Stimulated activated CD4-positive, alpha-beta T cell treated with anti-CD3 and anti-CD28 coated beads, Interleukin-2, amount 100 ng/mL, for 24 hours (primary cell): ENCODE measurements at regions not wholly inside any gene's neighbourhood (a gene's known extent, or its start where the extent isn't known, plus 50 kb on each side); places are given as distances from the start of the nearest gene placed in this dataset.

Experiments
- DNase-seq, 2 donors: peaks; one replicate each; pipeline ENCODE4 v3.0.0-alpha.2; 2020

DNA sequence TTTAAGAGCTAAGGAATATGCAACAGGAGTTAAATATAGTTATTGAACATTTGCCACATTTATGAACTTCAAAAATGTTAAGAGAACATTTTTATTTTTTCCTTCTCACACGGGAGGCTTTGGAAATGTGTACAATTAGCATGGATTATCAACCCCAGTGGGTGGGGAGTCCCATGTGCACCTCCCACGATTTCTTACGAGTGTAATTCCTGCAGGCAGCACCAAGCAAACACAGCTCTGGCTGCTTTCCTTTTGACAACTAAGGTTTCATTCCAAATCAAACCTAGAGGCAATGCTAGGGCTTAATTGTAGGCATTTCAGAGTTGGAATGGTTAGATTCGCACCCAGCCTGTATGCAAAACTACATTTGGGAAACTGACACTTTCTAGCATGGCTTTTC, 460.9 kb downstream of the METTL15 start:
- no peak for DNase-seq

DNA sequence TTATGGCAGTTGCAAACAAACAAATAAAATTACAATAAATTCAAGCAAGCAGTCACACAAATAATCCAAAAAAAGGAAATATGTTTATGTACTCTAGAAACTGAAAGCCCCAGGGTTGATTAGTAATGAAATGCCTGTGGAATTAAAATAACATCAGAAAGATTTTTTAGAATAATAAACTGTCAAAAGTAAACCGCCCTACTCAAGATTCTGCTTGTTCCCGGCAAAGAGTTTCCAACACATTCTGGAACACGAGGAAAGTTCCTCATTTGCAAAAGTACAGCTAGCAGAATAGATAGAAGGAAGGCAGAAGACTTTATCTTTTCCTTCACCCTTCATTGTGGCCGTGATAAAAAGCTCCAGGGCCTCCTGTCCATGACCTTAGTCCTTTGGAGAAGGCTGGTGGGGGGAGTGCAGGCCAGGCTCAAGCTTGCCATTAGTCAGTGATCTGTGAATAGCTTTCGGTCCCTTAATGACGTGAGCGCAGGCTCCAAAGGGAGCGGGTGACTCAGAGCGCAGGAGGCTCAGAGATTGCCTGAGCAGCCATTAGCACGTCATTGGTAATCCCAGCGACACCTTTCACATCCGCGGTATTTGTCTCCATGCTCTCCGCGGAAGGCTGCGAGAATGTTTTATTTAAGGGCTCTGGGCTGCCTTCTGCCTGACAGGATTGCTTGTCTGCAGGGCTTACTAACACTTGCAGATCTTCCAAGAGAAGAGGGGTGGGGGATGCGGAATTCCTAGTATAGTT, 458.3 kb downstream of the METTL15 start:
- DNase-seq = no peak

DNA sequence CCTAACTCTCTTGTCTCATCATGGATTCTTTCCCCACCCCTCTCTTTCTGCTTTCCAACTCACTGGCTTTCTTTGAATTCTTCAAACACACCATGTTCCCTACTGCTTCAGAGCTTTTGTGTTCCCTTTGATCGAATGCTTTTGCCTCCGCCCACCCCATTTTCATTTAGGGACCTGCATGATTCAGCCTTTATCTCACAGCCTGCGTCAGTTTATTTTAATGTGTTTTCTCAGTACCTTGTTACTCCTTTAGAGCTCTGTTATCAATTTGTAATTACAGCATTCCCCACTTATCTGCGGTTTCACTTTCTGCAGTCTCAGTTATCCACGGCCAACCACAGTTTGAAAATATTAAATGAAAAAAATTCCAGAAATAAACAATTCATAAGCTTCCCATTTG, 451.3 kb downstream of the METTL15 start:
- DNase-seq = no peak

DNA sequence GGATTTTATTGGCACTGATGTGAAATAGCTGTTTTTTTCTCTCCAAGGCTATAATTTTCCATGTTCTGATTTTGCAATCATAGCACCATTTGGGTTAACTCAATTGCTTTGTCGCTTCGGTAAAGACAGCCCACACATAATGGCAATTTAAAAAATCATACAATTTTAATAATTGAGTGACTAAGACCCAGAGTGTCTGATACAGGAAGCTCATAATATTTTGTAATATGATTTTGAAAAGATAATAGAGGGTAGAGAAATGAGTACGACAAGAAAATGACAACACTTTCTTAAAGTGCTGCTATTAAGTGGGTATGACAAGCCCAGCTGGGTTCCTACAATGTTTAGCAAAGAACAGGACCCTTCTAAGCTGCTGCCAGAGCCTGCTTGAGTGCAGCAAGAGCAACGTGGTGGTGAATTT, 439.1 kb downstream of the METTL15 start:
- DNase-seq = no peak

DNA sequence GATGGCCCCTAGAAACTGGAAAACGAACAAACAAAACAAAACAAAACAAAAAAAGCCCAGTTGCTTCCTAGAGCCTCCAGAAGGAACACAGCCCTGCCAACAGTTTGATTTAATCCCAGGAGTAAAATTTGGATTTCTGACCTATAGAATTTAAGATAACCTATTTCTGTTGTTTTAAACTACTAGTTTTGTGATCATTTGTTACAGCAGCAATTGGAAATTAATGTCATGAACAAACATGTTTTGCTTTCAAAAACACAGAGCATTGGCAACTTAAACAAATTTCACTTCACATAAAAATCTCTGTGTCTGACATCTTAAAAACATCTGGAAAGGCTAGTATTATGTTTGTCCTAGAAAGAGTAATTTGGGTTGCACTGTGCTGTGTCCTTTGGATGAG, 437.3 kb downstream of the METTL15 start:
- no peak for DNase-seq

DNA sequence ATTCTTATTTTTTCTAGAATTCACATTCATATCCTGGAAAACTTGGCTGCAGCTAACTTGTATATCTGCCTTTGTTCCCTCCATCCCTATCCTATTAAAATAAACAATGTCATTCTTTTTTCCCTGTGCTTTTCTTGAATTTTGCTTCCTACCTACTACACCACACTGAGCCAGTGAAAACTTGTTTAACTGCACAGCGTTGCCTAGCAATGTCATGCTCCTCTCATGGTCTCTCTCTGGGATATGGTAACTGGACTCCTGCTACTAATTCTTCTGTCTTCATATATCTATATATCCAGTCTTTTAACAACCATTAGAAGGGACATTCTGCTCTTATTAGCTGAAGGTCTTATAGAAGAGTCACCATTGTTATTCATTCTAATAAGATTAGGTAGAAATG, 434.4 kb downstream of the METTL15 start:
- no peak for DNase-seq

DNA sequence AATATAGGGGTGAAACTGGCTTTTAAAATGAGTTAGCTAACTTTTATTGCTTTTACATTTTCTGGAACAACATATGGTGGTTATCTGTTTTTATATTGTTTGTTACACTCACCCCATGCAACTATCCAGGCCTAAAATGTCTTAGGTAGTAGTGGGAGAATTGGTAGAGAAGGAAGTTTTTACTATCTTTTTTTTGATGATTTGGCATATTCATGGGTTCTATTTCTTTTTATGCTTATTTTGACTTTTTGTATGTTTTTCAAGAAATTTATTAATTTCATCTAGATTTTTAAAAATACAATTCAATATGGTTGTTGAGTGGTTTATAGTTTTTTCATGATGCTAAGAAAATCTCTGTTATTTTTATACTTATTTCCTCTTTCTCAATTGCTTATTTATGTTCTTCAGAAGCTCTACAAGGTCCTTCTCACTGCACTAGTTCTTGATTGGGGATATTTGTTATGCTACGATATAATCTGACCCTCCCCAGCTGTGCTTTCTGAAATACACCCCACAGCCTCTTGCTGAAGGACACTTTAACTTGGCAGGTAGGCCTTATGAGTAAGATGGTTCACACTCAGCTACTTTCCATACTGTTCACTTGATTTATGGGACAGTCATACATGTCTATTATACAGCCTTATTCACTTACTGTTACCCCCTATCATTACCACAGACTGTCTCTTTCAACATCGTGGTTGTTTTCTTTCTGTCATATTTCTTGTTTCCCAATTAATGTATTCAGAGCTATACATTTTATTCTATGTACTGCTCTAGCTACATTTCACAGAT, 431.2 kb downstream of the METTL15 start:
- no peak for DNase-seq

DNA sequence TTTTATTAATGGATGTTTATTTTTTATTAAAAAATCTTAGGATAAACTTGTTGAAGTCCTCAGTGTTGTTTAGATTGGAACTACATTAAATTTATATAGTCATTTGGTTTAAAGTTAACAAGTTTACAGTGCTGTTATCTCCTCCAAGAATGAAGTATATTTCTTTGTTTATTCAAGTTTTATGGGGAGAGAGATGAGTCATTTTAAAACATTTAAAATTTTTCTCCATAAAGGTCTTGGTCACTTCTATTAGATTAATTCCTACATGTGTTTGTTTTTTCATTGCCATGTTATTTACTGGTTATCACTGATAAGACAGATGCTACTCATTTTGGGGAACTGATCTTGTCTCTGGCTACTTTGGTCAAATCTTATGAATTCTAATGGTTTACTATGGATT, 429.6 kb downstream of the METTL15 start:
- no peak for DNase-seq

DNA sequence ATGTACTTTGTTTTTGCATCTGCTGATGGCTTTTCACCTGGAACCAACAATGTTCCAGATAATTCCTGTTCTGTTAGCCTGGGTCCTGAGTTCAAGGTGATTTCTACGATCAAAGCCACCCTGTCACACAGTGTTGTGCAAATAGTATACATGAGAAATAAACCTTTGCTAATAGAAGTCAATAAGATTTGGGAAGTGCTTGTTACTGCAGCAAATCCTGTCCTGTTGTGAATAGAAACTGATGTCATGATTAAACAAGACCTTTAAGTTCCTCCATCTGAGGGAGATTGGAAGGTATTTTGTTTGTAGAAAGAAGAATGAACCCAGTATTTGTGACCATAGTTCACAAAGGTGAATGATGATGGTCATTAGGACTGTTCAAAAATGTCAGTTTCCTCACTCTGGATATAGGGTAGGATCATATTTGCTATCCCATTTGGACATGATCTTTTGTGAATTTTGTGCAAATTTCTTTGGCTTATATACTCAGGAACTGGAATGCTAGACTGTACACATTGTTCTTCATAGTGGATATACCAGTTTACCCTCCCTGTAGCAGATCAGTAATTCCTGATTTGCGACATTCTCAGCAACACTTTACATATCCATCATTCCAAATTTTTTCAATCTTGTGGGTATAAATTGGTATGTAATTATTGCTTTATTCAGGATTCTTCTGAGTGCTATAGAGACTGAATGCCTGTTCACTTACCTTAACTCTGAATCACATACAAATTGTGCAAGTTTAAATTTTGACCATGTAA, 428.5 kb downstream of the METTL15 start:
- DNase-seq = no peak

DNA sequence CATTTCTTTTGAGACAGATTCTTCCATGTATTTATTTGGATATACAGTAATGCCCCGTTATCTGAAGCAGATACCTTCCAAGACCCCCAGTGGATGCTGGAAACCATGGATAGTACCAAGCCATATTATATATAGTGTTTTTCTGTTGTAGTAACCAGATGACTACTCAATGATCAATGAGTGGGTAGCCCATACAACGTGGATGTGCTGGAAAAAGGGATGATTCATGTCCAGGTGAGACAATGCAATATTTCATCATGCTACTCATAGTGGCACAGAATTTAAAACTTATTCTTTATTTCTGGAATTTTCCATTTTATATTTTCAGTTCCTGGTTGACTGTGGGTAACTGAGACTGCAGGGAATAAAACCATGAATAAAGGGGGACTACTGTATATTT, 427.5 kb downstream of the METTL15 start:
- no peak for DNase-seq

DNA sequence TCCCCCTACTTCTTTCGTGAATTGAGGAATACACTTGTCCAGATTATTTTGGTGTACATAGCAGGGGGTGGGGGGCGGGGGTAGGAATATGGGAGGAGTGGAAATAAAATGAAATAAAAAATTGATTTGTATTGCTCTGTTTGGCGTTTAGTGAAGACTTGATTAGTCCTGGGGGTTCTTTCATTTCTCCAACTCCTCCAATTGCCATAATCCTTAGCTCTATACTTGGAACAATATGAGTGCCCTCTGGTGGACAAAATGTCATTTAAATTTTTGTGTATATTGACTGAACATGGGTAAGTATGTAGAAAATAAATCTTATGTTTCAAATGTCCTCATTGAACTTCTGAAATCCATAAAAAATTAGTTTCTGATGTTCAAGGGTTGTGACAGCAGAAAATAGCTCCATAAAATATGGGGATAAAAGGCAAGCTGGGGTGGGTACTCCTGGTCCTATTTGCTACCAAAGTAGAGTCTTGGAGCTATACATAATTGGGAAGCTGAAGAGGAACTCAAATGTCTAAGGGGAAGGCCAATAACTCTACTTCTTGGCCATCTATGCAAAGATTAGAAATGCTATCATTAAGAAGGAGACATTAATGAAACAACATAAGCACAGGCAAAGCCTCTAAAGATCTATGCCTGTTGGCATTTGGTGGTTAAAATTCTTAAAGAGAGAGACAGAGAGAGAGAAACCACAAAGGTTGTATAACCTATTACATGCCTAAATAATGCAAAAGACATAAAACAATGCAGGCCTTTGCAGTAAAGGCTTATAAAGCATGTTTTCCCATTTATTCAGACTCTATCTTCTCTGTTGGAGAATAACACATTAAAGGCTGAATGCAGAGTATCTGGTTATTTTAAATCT, 421.6 kb downstream of the METTL15 start:
- no peak for DNase-seq

DNA sequence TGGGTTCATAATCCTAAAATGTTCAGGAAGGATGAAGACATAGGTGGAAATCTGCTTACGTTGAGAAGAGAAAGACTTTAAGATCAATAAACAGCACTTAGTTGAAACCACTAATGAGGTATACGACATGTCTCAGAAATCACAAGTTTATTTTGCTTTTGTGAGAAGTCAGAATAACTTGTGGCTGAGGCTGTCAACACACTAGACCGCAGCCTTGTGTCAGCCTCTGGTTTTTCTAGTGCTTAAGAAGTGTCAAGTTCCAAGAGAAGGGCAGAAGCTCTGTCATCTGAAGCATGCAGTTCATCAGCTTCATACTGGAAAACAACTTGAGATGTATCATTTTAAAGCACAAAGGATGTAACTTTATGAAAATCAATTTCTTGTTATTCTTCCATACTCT, 420.9 kb downstream of the METTL15 start:
- no peak for DNase-seq

DNA sequence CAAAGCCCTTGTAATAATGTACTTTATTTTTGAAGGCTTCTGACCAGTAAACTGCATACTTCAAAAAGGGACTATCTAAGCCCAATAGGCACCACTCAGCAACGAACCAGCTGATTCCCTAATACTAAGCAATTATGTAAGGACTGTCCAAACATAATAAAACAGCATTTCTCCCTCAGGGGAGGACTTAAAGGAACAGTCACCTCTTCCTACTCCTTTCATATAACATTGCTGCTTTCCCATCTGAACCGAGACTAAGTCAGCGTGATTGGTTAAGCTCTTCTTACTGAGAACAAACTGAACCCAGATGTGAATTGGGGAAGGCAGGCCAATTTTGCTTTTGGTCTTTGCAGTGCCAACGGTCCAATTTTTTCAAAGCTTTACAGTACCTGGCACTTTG, 420.0 kb downstream of the METTL15 start:
- no peak for DNase-seq

DNA sequence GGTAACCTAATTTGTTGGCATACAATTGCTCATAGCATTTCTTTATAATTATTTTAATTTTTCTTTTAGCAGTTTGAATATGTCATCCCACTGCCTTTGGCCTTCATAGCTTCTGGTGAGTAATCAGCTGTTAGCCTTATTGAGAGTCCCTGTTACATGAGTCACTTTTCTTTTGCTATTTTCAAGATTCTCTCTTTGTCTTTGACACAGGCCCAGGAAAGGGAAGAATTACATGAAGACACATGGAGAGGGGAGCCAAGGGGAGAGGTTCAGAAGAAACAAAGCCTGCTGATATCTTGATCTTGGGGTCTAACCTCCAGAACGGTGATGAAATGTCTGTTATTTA, 418.2 kb downstream of the METTL15 start:
- DNase-seq = no peak

DNA sequence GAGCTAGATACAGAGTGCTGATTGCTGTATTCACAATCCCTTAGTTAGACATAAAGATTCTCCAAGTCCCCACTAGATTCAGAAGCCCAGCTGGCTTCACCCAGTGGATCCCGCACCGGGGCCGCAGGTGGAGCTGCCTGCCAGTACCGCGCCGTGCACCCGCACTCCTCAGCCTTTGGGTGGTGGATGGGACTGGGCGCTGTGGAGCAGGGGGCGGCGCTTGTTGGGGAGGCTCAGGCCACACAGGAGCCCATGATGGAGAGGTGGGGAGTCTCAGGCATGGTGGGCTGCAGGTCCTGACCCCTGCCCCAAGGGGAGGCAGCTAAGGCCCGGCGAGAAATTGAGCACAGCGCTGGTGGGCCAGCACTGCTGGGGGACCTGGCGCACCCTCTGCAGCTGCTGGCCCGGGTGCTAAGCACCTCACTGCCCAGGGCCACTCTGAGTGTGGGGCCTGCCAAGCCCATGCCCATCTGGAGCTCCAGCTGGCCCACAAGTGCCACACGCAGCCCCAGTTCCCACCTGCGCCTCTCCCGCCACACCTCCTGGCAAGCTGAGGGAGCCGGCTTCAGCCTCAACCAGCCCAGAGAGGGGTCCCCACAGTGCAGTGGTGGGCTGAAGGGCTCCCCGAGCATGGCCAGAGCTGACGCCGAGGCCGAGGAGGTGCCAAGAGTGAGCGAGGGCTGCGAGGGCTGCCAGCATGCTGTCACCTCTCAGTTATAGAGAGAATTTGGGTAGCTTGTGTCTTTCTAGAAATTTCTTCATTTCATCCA, 417.6 kb downstream of the METTL15 start:
- DNase-seq = no peak

DNA sequence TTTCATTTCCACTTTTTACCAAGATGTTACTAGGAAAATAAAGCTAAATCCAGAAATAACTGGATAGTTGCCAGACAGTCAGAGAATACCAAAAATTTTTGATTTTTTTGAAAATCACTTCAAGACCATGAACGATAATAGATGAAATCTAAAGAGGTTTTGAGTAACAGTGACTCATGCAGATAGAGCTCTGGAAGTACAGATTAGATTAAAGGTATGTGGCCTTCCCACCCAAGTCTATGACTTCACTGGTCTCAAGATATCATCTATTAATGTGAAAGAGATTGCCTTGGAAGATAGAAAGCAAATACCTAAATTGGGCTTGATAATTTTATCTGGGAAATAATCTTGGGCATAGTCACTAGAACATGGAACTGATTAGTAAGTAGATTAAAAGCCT, 415.9 kb downstream of the METTL15 start:
- no peak for DNase-seq

DNA sequence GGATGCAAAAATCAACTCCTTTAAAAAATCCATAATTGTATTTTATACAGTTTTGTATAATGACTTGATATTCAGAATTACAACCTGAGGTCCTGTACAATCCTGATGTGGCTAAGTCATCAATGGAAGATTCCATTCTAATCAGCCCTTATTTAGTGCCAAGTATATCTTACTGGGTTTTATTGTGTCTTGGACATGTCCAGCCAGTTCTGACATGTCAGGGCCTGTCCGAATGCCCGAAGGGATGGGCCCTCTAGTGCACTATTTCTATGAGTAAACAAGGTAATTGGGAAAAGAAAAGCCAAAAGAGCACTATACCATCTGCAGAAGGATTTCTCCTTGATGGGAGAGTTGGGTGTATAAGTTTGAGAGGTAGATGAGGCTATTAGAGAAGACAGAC, 412.9 kb downstream of the METTL15 start:
- DNase-seq = no peak

DNA sequence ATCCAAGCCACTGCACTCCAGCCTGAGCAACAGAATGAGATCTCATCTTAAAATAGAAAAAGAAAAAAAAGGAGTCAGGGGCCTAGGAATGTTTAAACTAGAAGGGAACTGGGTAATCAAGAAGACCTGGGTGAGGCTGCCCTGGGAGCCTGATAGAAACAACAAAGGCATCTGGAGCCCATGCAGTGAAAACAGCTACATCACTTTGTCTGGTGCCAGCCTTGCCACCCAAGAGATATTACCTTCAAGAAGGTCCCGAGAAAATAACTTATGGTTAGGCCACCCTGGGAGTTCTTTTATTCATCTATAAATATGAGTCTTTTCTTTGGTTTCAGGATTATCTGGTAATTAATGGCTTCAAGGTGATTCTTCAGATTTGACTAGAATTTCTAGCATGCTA, 412.1 kb downstream of the METTL15 start:
- no peak for DNase-seq

DNA sequence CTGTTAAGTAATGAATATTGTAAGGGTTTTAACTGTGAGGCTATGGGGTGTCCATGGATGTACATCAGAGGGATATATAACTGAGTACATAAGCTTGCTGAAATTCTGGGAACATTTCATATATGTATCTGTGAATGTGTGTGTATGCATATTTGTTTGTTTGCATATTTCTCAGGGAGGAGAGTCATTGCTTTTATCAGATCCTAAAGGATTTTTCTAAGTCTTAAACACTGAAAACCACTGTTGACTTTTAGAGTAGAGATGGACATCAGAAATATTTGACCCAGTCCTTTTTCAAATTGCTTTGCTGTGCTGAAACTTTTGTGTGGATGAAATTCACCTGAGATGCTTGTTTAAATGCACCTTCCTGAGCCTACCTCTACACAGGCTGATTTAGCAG, 410.6 kb downstream of the METTL15 start:
- no peak for DNase-seq

DNA sequence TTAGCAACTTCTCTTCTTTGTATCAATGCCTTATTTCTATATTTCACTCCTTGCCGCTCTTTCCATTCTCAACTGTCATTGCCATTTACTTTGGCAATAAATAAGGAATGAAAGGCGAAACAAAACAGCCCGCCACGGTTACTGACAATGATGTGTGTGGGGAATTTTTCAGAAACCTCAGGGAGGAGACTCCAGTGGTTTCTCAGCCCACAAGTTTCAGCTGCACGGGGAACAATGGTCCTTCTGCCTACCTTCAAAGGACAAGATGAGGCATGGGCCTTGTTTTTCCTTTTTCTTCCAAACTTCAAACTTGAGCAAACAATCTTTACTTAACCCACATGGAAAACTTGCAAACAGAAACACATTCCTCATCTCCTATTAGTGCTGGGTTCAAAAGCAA, 409.4 kb downstream of the METTL15 start:
- no peak for DNase-seq

DNA sequence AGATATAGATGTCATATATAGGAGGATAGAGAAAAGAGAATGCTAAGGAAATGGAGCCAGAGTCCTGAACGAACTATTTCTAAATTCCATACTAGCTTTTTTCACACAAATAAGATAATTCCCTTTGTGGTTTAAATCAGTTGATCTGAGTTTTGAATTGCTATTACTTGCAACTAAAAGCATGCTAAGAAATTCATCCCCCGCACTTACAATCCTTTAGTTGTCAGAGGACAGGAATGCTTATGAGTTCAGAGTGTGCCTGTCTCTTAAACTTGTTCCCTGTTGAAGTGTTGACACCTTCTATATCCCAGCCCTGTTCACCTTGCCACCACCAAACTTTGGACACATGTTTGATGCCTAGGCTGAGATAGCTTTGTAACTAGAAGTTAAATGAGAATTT, 406.2 kb downstream of the METTL15 start:
- no peak for DNase-seq

DNA sequence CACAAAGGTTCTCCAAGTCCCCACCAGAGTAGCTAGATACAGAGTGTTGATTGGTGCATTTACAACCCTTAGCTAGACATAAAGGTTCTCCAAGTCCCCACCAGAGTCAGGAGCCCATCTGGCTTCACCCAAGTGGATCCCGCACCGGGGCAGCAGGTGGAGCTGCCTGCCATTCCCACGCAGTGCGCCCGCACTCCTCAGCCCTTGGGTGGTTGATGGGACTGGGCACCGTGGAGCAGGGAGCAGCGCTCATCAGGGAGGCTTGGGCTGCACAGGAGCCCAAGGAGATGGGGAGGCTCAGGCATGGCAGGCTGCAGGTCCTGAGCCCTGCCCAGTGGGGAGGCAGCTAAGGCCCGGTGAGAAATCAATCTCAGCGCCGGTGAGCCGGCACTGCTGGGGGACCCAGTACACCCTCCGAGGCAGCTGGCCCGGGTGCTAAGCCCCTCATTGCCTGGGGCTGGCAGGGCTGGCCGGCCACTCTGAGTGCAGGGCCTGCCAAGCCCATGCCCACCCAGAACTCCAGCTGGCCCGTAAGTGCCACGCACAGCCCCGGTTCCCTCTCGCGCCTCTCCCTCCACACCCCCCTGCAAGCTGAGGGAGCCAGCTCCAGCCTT, 404.1 kb downstream of the METTL15 start:
- no peak for DNase-seq
